ENCODE measurements at regions not wholly inside any gene's neighbourhood (a gene's known extent, or its start where the extent isn't known, plus 50 kb on each side); places are given as distances from the start of the nearest gene placed in this dataset.

DNA sequence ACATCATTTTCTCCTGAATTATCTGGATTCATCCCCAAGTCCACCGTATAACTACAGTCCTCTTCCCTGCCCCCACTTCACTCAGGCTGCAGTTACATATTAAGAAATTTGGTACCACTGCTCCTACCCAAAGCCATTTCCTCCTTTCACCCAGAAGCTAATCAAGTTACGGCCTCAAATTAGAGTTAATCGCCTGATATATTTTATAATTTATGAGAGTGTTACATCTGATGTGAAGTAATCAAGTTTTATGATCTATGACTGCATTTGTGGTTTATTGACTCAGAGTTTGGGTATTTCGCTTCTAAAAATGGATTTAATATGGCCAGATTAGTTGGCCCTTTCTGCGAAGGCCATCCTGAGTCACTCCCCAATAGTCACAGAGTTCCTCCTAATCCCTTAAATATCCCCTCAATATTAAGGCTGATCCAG, 223.6 kb upstream of the KIF2A start:
- TF ChIP-seq TAF1 (IDR thresholded peaks at IDR 0.05; ENCODE audit: borderline replicate concordance, insufficient read depth, low read length) (no peak), FOXP2 (optimal IDR thresholded peaks at IDR 0.05; ENCODE audit: borderline replicate concordance, extremely low read depth, extremely low read length, insufficient read depth) (no peak), SIN3A (IDR thresholded peaks at IDR 0.05; ENCODE audit: borderline replicate concordance, insufficient read depth, low read length) (no peak), POLR2AphosphoS5 (IDR thresholded peaks at IDR 0.05; ENCODE audit: low read depth, low read length) (no peak)
- TF ChIP-seq, protein P1, sequence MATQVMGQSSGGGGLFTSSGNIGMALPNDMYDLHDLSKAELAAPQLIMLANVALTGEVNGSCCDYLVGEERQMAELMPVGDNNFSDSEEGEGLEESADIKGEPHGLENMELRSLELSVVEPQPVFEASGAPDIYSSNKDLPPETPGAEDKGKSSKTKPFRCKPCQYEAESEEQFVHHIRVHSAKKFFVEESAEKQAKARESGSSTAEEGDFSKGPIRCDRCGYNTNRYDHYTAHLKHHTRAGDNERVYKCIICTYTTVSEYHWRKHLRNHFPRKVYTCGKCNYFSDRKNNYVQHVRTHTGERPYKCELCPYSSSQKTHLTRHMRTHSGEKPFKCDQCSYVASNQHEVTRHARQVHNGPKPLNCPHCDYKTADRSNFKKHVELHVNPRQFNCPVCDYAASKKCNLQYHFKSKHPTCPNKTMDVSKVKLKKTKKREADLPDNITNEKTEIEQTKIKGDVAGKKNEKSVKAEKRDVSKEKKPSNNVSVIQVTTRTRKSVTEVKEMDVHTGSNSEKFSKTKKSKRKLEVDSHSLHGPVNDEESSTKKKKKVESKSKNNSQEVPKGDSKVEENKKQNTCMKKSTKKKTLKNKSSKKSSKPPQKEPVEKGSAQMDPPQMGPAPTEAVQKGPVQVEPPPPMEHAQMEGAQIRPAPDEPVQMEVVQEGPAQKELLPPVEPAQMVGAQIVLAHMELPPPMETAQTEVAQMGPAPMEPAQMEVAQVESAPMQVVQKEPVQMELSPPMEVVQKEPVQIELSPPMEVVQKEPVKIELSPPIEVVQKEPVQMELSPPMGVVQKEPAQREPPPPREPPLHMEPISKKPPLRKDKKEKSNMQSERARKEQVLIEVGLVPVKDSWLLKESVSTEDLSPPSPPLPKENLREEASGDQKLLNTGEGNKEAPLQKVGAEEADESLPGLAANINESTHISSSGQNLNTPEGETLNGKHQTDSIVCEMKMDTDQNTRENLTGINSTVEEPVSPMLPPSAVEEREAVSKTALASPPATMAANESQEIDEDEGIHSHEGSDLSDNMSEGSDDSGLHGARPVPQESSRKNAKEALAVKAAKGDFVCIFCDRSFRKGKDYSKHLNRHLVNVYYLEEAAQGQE (IDR thresholded peaks at IDR 0.05; ENCODE audit: insufficient read depth in 1 of 2, low read depth in 2 of 2, low read length in 2 of 2) = no peak

DNA sequence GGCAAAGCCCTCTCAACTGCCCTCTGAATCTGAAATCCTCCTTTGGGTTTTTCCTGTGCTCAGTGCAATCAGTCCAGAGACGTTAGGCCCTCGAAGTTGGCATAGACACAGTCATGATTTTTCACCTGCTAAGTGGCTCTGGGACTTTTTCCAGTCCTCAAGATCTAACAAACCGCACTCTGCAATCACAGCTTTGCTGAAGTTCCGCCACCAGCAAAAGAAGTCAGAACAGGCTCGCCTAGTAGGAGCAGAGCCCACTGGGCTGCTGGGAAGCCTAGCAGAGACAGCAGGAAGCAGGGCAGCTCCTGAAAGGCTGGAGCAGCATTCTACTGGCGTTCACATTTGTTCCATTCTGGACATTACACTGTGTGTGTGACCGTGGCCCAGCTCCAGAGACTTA, 222.8 kb upstream of the KIF2A start:
- TF ChIP-seq SIN3A (IDR thresholded peaks at IDR 0.05; ENCODE audit: borderline replicate concordance, insufficient read depth, low read length) = no peak

DNA sequence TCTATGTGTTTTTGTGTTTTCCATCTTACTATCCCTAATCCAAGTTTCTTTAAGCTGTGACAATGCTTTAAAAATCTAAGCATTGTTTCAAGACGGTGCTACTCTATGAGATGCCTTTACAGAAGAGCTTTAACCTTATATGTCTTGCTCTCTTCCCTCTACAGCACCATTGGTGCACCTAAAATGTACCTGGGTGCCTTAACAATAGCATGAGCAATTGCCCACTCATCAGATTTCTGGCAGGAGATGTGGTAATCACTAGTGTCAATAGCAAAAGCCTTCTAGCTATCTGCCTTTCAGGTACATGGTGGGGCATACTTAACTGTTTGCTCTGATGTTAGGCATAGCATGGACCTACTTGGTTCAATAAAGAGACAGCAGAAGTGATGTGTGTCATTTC, 222.3 kb upstream of the KIF2A start:
- TF ChIP-seq FOXP2 (optimal IDR thresholded peaks at IDR 0.05; ENCODE audit: borderline replicate concordance, extremely low read depth, extremely low read length, insufficient read depth) (no peak), POLR2AphosphoS5 (IDR thresholded peaks at IDR 0.05; ENCODE audit: low read depth, low read length) (no peak), SIN3A (IDR thresholded peaks at IDR 0.05; ENCODE audit: borderline replicate concordance, insufficient read depth, low read length) (no peak)
- TF ChIP-seq, protein P1 (IDR thresholded peaks at IDR 0.05; ENCODE audit: insufficient read depth in 1 of 2, low read depth in 2 of 2, low read length in 2 of 2) = no peak

DNA sequence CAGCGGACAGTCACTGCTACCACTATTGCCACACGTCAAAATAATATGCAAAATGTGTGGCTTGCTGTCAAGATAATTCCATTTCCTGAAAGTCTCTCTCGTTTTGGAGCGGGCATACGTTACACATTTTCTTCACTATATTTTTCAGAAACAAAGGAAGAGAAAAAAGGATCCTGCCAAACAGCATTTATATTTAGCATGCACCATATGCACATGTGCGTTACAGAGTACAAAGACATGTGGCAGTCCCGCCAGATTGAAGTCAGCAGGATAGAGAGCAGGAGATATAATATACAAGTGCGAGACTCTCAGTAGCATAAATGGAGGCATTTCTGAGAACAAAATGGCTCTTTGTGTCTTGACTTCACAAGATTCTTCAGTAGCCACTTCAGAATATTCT, 221.6 kb upstream of the KIF2A start:
- no peak for TF ChIP-seq FOXP2 (optimal IDR thresholded peaks at IDR 0.05; ENCODE audit: borderline replicate concordance, extremely low read depth, extremely low read length, insufficient read depth)
- no peak for TF ChIP-seq POLR2AphosphoS5 (IDR thresholded peaks at IDR 0.05; ENCODE audit: low read depth, low read length)
- TF ChIP-seq SIN3A (IDR thresholded peaks at IDR 0.05; ENCODE audit: borderline replicate concordance, insufficient read depth, low read length) = no peak
- no peak for TF ChIP-seq TAF1 (IDR thresholded peaks at IDR 0.05; ENCODE audit: borderline replicate concordance, insufficient read depth, low read length)
- TF ChIP-seq, protein P1 (IDR thresholded peaks at IDR 0.05; ENCODE audit: insufficient read depth in 1 of 2, low read depth in 2 of 2, low read length in 2 of 2) = no peak

DNA sequence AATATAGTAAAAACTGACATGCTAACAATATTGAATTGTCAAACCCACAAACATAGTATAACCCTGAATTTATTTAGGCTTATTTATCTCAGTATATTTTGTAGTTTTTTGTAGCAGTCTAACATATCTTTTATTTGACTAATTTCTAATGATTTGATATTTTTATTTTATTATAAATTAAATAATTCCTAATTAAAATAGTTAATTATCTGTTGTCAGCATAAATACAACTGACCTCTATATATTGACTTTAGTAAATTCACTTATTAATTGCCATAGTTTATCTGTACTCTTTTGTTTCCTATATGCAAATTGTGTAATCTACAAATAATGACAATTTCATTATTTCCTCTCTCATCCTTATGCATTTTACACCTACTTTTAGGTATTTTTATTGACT, 215.1 kb upstream of the KIF2A start:
- TF ChIP-seq FOXP2 (optimal IDR thresholded peaks at IDR 0.05; ENCODE audit: borderline replicate concordance, extremely low read depth, extremely low read length, insufficient read depth) (no peak), TAF1 (IDR thresholded peaks at IDR 0.05; ENCODE audit: borderline replicate concordance, insufficient read depth, low read length) (no peak), POLR2AphosphoS5 (IDR thresholded peaks at IDR 0.05; ENCODE audit: low read depth, low read length) (no peak), SIN3A (IDR thresholded peaks at IDR 0.05; ENCODE audit: borderline replicate concordance, insufficient read depth, low read length) (no peak)
- TF ChIP-seq, protein P1 (IDR thresholded peaks at IDR 0.05; ENCODE audit: insufficient read depth in 1 of 2, low read depth in 2 of 2, low read length in 2 of 2) = no peak

All from PFSK-1 (cell line).